ENCODE measurements at regions not wholly inside any gene's neighbourhood (a gene's known extent, or its start where the extent isn't known, plus 50 kb on each side); places are given as distances from the start of the nearest gene placed in this dataset.
"Not testable (repeated sequence)": the region's sequence is repeated elsewhere in the genome, so short reads cannot be mapped to it uniquely, and the experiment has no call there.

DNA sequence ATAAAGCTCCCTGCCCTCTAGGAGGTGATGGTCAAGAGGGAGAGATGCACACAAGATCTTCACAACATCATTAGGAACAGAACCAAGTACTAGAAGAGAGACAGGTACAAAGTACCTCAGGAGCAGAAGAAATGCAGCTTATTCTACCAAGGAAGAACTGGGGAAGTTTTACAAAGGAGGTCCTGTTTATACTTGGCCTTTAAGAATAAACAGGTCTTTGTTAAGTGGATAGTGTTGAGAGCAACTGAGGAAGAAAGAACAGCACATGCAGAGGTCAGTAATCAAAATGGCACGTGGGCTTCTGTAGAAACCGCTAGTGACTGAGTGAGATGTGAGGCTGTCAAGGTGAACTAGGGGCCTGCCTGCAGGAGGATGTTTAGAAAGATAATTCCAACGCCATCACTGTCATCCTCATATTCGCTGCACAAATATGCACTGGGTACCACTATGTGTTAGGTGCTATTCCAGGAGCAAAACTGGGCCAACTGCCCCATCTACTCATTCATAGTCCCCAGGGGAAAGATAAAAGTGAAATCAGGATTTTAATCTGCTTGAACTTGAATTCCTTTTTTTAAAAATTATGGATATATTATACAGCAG, 61.1 kb downstream of the ID4 start:
- Histone ChIP-seq H3K27ac (ENCODE audit: low read depth in 1 of 2, low read length in 1 of 2) (no peak overlapping the region), H3K4me1 (ENCODE audit: control insufficient read depth in 5 of 5, insufficient read depth in 5 of 5, low read length in 5 of 5) (no peaks in the 10 kb centered on the region), H3K4me3 (no peak overlapping the region), H3K9me3 (ENCODE audit: control insufficient read depth in 4 of 4, insufficient read depth in 3 of 4, low read length in 3 of 4) (no peaks in the 10 kb centered on the region), H3K9ac (ENCODE audit: insufficient read depth in 1 of 2, low read length in 2 of 2) (no peak overlapping the region), H3K27me3 (ENCODE audit: control insufficient read depth in 3 of 3, insufficient read depth in 3 of 3, low read length in 2 of 3) (no peaks in the 10 kb centered on the region), H3K36me3 (ENCODE audit: control insufficient read depth in 4 of 4, insufficient read depth in 4 of 4, low read length in 4 of 4) (no peaks in the 10 kb centered on the region)
- no peak for DNase-seq
- 58 to 65% methylated on average over 4 of the region's 4 CpGs for WGBS, 2 donors
- TF ChIP-seq, protein P1, sequence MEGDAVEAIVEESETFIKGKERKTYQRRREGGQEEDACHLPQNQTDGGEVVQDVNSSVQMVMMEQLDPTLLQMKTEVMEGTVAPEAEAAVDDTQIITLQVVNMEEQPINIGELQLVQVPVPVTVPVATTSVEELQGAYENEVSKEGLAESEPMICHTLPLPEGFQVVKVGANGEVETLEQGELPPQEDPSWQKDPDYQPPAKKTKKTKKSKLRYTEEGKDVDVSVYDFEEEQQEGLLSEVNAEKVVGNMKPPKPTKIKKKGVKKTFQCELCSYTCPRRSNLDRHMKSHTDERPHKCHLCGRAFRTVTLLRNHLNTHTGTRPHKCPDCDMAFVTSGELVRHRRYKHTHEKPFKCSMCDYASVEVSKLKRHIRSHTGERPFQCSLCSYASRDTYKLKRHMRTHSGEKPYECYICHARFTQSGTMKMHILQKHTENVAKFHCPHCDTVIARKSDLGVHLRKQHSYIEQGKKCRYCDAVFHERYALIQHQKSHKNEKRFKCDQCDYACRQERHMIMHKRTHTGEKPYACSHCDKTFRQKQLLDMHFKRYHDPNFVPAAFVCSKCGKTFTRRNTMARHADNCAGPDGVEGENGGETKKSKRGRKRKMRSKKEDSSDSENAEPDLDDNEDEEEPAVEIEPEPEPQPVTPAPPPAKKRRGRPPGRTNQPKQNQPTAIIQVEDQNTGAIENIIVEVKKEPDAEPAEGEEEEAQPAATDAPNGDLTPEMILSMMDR (IDR thresholded peaks at IDR 0.05; ENCODE audit: control extremely low read depth, extremely low read depth): no peak
- no peak for ATAC-seq (ENCODE audit: insufficient read depth, low FRiP score)

DNA sequence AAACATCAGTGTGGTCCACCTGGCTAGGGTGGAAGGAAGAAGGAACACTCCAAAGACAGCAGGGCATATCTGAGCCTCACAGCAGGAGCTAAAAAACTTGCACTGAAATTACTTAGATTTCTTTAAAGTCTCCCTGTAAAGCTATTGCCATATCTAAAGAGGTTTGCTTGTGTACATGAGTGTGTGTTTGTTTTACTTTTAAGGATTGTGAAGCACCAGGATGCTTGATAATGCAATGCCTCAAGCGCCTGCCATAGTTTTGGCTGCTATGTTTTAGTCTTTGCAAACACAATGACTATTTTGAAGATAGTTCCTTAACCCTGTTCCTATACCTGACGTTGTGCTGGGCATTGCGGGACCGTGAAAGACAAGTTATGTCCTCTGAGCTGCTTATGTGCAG, 65.0 kb downstream of the ID4 start:
- H3K4me1 ChIP-seq (ENCODE audit: control insufficient read depth in 5 of 5, insufficient read depth in 5 of 5, low read length in 5 of 5): no peaks in the 10 kb centered on the region
- DNase-seq: no peak
- H3K9me3 ChIP-seq (ENCODE audit: control insufficient read depth in 4 of 4, insufficient read depth in 3 of 4, low read length in 3 of 4): no peaks in the 10 kb centered on the region
- no peak overlapping the region for H3K9ac ChIP-seq (ENCODE audit: insufficient read depth in 1 of 2, low read length in 2 of 2)
- H3K27ac ChIP-seq (ENCODE audit: low read depth in 1 of 2, low read length in 1 of 2): no peak overlapping the region
- no peak overlapping the region for H3K4me3 ChIP-seq
- H3K36me3 ChIP-seq (ENCODE audit: control insufficient read depth in 4 of 4, insufficient read depth in 4 of 4, low read length in 4 of 4): no peaks in the 10 kb centered on the region
- 66 to 82% methylated on average over 4 of the region's 4 CpGs for whole genome bisulfite sequencing, 2 donors
- no peaks in the 10 kb centered on the region for H3K27me3 ChIP-seq (ENCODE audit: control insufficient read depth in 3 of 3, insufficient read depth in 3 of 3, low read length in 2 of 3)
- TF ChIP-seq, protein P1 (IDR thresholded peaks at IDR 0.05; ENCODE audit: control extremely low read depth, extremely low read depth): no peak
- ATAC-seq (ENCODE audit: insufficient read depth, low FRiP score): no peak

DNA sequence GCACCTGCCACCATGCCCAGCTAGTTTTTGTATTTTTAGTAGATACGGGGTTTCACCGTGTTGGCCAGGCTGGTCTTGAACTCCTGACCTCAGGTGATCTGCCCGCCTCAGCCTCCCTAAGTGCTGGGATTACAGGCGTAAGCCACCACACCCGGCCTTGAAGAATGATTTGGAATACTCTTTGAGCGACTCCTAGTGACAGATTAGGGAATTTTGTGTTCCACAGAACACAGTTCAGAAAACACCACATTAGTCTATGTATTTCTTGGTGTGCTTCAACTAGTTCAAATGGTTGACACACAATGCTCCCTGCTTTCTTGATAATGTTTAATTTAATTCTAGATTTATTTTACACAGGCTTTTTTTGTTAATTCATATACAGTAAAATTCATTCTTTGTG, 67.2 kb downstream of the ID4 start:
- H3K4me3 ChIP-seq; H3K27ac ChIP-seq (ENCODE audit: low read depth in 1 of 2, low read length in 1 of 2); H3K9me3 ChIP-seq (ENCODE audit: control insufficient read depth in 4 of 4, insufficient read depth in 3 of 4, low read length in 3 of 4); DNase-seq; H3K36me3 ChIP-seq (ENCODE audit: control insufficient read depth in 4 of 4, insufficient read depth in 4 of 4, low read length in 4 of 4); H3K27me3 ChIP-seq (ENCODE audit: control insufficient read depth in 3 of 3, insufficient read depth in 3 of 3, low read length in 2 of 3); H3K4me1 ChIP-seq (ENCODE audit: control insufficient read depth in 5 of 5, insufficient read depth in 5 of 5, low read length in 5 of 5); ATAC-seq (ENCODE audit: insufficient read depth, low FRiP score); H3K9ac ChIP-seq (ENCODE audit: insufficient read depth in 1 of 2, low read length in 2 of 2): not testable (repeated sequence)
- WGBS, 2 donors: 75 to 77% methylated on average over 6 of the region's 6 CpGs

DNA sequence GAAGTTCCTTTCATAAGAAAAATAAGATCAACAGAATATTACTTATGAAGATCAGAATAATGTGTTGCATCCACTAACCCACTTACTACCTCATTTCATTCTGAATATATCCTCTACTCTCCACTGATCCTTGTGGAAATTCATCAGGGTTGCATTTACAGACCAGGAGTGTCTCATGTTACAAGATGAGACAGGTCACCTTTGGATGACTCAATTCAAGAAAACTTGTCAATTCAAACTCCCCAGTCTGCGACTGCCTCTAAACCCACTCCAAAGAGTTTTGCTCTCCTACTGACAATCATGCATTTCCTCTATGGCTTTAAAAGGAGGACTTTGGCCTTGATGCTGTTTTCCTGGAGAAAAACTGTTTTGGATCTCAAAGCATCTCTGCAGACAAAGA, 68.4 kb downstream of the ID4 start:
- DNase-seq (no peak), ATAC-seq (ENCODE audit: insufficient read depth, low FRiP score) (no peak)
- H3K9ac ChIP-seq (ENCODE audit: insufficient read depth in 1 of 2, low read length in 2 of 2): no peak overlapping the region
- 67 to 79% methylated on average over 1 of the region's 1 CpG for WGBS, 2 donors
- TF ChIP-seq, protein P1 (IDR thresholded peaks at IDR 0.05; ENCODE audit: control extremely low read depth, extremely low read depth): no peak
- H3K9me3 ChIP-seq (ENCODE audit: control insufficient read depth in 4 of 4, insufficient read depth in 3 of 4, low read length in 3 of 4): no peaks in the 10 kb centered on the region
- no peaks in the 10 kb centered on the region for H3K4me1 ChIP-seq (ENCODE audit: control insufficient read depth in 5 of 5, insufficient read depth in 5 of 5, low read length in 5 of 5)
- no peaks in the 10 kb centered on the region for H3K36me3 ChIP-seq (ENCODE audit: control insufficient read depth in 4 of 4, insufficient read depth in 4 of 4, low read length in 4 of 4)
- H3K27me3 ChIP-seq (ENCODE audit: control insufficient read depth in 3 of 3, insufficient read depth in 3 of 3, low read length in 2 of 3): no peaks in the 10 kb centered on the region
- no peak overlapping the region for H3K27ac ChIP-seq (ENCODE audit: low read depth in 1 of 2, low read length in 1 of 2)
- H3K4me3 ChIP-seq: no peak overlapping the region

All from lung (tissue), 11 donors.